ENCODE measurements at regions not wholly inside any gene's neighbourhood (a gene's known extent, or its start where the extent isn't known, plus 50 kb on each side); places are given as distances from the start of the nearest gene placed in this dataset.
"Not testable (repeated sequence)": the region's sequence is repeated elsewhere in the genome, so short reads cannot be mapped to it uniquely, and the experiment has no call there.

DNA sequence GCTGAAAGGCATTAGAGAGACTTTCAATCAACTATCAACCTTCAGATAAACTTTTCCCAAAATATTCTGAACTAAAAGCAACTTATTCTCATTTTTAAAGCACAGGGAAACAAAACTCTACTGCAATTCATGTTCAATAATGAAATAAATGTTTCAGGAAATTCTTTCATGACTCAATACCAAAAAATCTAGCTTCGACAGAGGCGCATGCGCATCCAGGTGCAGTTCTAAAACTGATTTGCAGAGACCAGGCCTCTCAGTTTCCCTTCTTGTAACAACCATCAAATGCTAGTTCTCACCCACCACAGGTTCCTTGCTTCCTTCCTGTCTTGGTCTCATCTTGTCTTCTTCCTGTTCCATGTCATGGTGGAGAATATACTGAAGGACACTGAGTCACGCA lies 55.3 kb upstream of the NRBF2 start:
- no peak for ATAC-seq

DNA sequence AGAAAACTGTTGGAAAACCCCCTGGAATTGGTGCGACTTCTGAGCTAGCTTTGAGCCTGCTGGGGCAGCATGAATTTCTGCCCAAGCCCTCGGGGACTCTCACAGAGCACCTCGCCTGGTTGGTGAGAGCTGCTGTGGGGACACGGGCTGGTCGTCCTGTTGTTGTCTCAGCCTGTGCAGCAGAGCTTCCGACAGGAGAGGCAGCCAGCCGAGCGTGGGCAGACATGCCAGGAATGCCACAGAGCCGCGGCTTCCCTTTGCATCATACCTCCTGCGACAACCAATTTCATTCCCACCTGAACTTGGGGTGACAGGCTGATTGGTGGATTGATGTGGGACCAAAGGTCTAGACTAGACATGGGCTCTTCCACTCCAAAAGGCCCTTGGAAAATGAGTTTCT lies 60.2 kb upstream of the NRBF2 start:
- no peak for ATAC-seq

DNA sequence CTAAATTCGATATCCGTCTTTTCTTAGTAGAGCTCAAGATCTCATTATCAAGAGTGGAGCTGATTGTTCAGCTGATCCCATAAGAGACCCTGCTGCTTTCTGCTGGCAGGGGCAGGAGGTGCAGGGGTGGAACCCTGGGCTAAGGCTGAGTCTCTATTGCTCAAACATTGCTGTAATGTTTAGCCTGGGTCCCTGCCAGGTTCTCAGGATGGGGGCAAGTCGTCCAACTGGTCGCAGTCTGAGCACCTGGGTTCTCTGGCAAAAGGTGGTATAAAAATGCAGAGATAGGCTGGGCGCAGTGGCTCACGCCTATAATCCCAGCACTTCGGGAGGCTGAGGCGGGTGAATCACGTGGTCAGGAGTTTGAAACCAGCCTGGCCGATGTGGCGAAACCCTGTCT lies 62.0 kb upstream of the NRBF2 start:
- no peak for ATAC-seq

DNA sequence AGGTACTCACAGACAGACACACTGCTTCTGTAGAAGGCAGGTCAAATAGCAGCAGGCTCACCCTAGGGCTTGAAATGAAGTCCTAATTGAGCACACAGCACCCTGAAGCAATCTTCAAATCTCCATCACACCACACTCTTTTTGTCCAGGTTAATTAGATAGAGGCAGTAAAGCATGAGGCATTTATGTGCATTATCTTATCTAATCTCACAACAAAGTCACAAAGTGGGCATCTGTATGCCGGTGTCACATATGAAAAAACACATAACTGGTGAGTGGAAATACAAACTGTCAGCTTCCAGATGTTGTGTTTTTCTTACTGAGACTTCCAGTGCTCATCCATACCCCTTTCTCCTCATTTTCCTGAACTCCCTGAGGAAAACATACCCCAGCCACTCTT lies 63.8 kb upstream of the NRBF2 start:
- no peak for ATAC-seq

DNA sequence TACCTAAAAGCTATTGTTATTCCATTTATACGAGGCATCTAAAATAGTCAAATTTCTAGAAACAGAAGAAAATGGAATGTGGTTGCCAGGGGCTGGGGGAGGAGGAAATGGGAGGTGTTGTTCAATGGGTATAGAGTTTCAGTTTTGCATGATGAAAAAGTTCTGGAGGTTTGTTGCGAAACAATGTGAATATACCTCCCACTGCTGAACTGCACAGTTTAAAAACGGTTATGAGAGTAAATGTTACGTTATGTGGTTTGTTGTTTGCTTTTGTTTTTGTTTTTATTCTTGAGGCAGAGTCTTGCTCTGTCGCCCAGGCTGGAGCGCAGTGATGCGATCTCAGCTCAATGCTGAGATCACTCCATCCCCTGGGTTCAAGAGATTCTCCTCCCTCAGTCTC lies 64.9 kb upstream of the NRBF2 start:
- peak in 1 of 2 donors; percentile 24 for ATAC-seq

DNA sequence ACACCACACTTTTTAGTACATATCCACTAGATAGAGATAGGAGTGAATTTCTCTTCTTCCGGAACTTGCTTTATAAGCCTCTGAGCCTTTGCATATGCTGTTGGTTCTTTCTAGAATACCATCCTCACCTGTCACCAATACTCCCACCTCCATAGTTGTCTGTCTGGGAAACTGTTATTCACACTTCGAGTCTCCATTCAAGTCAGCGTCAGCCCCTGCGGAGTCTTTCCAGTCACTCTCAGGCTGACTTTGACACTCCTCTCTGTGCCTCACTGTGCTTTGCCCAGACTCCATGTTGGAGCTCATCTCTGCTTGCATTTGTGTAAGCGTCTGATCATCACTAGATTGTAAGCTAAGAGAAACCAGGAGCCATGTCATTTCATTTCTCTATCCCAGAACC lies 66.5 kb upstream of the NRBF2 start:
- no peak for ATAC-seq

DNA sequence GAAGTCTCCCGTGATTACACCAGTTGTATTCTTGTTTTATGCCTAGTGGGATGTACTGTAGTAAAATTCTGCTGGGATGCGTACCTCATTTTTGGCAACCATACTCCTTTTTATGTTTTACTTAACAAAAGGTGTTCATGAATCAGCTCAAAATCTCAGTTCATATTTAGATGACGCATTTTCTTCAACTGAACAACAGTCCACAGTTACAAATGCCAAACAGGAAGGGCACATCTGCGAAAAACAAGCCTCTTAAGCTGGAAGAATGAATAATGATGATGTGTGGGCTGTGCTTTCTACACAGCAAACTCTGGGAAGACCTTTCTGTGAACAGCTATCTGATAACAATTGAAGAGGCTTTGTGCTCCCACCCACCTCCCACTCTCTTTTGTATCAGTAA lies 68.4 kb upstream of the NRBF2 start:
- no peak for ATAC-seq

DNA sequence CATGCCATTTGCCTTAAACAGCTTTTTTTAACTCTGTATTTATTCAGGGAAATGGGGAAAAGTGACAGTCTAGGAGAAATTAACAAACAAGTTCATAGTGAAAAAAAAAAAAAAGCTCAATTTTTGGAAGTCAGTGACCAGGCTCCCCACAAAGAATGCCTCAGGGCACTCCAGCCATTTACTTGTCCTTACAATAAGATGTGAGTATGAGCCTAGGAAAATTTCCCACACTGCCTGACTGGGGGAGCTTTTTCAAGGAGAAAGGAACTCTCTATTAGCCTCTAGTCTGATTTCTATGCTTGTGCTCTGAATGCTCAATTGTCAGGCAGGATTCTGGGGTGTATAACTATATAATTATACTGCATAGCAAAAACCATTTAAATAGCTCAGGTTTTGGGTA lies 74.9 kb upstream of the NRBF2 start:
- no peak for ATAC-seq

DNA sequence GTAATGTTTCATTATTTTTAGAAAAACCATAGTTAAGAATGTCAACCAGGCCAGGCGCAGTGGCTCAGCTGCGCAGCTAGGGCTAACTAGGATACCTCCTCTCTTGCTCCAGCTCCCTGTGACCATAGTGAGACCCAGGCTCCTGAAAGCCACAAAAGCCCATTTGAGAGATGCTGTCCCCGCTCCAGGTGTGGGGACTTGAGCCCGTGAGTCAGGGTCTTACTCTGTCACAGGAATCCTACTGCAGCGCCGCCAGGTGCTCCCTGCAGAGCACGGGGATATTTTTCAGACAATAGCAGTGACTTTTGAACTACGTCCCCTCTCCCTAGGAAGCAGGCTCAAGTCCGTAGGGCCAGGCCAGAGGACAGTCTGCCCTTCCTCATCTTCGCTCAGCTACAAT lies 75.6 kb upstream of the NRBF2 start:
- no peak for ATAC-seq

DNA sequence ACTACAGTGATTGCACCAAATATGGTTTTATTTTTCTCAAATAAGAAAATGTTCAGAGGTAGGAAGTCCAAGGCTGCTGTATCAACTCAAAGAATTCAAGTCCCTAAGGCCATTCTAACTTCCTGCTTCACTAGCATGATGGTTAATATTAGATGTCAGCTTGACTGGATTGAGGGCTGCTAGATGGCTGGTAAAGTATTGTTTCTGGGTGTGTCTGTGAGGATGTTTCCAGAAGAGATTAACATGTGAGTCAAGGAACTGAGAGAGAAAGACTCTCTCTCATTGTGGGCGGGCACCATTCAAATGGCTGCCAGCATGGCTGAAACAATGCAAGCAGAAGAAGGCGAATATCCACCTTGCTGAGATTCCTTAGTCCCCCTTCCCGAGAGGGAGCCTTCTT lies 77.4 kb upstream of the NRBF2 start:
- ATAC-seq: no peak

DNA sequence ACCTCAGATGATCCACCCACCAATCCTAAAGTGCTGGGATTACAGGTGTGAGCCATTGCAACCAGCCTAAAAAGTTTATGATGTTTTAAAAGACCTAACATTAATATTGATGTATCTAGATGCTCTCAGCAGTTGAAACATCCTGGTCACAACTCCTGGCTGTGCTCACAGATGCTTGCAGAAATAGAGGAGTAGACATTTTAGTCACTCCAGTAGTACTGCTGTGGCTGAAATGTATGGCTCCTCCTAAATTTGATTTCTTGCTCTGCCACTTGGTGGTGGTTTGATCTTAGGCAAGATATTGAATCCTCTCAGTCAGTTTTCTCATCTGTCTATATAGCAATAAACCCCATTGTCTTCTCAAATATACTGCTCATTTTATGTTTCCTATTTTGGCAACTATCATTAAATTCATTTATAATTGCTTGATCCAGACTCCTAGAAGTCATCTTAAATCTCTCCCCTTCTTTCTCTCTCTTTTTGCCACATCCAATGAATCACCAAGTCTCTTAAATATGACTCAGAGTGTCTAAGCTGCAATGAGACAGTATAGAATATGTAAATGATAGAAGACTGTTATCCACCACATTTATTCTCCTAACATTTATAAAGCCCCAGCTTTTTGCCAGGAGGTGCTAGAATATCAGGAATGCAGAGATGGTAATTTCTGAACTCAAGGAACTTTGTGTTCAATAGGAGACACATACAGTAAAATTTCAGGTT lies 78.1 kb upstream of the NRBF2 start:
- ATAC-seq: peak in 1 of 2 donors; percentile 48

DNA sequence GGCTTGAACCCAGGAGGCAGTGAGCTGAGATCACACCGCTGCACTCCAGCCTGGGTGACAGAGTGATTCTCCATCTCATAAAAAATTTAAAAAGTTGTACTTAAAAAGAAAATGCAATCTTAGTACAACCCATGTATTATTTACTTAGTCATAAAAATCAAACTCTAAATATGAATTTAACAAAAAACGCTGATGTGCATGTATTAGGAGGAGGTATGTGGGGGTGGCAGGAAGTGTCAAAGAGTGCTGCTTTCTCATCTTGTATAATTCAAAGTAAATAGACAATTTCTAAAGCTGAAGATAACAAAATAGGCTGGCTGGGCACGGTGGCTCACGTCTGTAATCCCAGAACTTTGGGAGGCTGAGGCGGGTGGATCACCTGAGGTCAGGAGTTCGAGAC lies 81.0 kb upstream of the NRBF2 start:
- no peak for ATAC-seq

DNA sequence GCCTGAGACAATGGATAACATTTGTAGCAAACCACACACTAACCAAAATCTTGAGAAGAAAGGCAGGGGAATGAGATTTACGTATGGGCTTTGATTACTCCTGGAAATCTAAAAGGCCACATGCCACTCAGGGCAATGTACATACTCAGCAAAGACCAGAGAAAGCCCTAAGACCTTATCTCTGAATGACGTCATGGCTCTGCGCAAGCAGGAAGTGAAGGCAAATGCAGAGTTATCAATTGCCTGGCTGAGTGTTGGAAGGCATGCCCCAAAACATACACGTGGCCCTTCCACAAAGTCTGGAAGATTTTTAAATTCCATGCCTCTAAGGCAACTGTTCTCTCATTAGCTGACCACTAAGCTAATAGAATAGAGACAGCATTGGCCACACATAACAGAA lies 90.9 kb upstream of the NRBF2 start:
- no peak for ATAC-seq

DNA sequence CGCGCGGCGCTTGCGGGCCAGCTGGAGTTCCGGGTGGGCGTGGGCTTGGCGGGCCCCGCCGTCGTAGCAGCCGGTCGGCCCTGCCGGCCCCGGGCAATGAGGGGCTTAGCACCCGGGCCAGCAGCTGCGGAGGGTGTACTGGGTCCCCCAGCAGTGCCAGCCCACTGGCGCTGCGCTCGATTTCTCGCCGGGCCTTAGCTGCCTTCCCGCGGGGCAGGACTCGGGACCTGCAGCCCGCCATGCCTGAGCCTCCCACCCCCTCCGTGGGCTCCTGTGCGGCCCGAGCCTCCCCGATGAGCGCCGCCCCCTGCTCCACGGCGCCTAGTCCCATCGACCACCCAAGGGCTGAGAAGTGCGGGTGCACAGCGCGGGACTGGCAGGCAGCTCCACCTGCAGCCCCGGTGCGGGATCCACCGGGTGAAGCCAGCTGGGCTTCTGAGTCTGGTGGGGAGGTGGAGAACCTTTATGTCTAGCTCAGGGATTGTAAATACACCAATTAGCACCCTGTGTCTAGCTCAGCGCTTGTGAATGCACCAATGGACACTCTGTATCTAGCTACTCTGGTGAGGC lies 99.4 kb upstream of the NRBF2 start:
- ATAC-seq: not testable (repeated sequence)

DNA sequence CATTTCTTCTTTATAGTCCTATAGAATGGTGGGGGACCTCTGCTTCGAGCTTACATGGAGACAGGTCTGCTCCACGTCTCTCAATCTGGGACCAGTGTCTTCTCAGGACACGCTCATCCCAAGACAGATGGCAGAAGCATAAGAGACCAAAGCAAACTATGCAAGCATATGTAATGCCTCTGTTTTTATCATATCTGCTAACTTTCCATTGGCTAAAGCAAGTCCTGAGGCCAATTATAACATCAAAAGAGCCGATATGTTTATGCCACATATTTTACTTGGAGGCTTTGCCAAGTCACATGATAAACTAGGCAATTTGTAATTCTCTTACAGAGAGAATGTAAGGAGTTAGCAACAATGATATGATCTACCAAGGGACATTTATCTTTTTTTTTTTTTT lies 102.6 kb upstream of the NRBF2 start:
- no peak for ATAC-seq

DNA sequence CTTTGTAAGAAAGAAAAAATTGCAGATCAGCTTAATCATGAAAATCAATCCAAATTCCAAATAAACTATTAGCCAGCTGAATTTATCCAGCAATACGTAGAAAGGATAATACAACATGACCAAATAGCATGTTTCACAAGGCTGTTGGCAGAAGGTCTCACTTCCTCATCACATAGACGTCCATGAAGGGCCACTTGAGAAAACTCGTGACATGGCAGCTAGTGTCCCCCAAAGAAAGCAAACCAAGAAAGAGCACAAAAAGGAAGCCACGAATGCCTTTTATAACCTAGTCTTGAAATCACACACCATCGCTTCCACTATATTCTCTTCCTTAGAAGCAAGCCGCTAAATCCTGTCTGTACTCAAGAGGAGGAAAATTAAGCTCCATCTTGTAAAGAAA lies 105.6 kb upstream of the NRBF2 start:
- ATAC-seq: no peak

DNA sequence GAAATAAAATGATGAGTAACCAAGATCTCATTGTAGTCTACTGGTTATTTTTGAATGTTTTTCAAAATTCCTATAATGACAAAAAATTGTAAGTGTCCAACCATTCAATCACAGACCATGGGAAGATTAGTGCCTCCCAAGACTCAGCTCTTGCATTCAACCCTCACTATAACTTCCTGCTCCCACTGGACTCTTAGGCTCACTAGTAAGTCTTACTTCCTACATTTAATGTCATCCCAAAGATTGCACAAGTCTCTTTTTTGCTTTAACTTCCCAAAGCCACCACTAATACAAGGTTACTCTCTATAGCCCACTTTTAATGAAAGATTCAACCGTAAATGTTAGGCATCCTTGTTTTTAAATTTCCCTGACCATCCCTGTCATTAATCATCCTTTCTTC lies 111.9 kb upstream of the NRBF2 start:
- ATAC-seq: no peak

DNA sequence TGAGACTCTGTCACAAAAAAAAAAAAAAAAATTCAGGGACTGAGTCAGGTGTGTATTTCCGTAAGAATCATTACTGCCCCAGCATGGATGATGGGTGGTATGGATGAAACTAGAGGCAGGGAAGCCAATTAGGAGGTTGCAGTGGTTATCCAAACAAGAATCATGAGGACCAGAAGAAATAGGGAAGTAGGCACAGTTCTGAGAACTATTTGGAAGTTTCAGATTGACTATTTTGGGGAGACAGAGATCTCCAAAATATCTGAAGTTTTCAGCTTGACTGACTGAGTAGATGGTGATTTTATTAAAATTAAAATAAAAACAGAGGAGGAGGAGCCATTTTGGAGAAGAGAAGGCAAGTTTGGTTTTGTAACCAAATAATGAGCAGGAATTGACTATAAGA lies 119.4 kb upstream of the NRBF2 start:
- no peak for ATAC-seq

DNA sequence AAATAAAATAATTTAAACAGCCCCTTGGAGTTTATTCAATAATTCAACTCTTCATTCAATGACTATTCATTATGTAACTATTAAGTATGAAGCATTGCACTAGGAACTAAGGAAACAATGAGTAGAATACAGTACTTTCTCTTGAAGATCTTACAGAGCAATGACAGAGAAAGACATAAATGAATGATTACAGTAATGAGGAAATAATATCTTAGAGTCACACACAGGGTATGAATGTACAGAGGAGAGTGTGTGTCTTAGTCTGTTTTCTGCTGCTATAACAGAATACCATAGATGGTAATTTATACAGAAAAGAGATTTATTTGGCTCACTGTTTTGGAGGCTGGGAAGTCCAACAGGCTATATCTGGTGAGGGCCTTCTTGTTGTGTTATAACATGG lies 120.5 kb upstream of the NRBF2 start:
- ATAC-seq: peak in 1 of 2 donors; percentile 27

DNA sequence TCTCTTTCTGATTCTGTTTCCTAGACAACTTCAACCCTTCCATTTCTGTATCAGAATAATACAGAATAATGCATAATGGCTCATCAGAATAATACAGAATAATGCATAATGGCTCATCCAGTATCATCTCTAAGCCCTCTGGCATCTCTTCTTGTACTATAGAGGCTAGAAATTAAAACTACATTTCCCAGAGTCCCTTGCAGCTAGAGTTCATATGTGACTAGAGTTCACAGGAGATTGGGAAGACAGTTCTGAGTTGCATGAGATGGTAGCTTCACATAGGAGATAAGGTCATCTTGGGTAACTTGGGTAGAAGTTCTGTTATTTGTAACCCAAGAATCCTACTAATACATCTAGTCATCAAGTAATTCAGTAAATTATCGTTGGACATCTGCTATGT lies 122.9 kb upstream of the NRBF2 start:
- ATAC-seq: no peak

DNA sequence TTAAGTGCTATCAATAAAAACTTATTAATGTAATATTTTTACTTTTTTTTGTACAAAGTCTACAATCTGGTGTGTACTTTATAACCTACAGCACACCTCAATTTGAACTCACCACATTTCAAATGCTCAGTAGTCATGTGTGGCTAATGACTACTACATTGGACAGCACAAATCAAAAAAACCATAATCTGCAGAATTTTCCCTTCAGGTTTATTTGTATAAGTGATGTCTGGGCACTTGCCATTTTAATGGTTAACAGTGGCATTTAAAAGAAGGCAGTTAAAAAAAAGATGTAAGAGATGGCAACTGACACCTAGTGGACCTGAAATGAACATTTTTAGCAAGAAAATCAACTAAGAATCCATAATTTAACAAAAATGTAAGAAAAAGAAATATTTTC lies 124.6 kb upstream of the NRBF2 start:
- ATAC-seq: no peak

DNA sequence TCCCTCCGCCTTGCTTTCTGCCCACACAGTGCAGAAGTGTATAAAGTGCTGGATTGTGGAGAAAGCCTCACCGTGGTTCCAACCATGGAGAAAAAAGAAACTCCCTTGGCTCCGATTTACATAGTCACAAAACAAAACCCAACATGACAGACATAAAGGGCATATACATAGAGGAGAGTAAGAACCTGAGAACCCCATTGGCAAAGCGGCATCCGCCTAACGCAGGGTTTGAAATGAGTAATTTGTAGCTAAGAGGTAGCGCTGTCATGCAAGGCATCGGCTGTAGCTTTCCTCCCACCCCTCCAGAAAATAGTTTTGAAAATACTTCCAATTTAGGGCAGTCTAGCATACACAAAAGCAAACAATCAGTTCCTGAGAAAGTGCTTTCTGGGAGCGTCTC lies 126.0 kb upstream of the NRBF2 start:
- ATAC-seq: peak in 1 of 2 donors; percentile 30

DNA sequence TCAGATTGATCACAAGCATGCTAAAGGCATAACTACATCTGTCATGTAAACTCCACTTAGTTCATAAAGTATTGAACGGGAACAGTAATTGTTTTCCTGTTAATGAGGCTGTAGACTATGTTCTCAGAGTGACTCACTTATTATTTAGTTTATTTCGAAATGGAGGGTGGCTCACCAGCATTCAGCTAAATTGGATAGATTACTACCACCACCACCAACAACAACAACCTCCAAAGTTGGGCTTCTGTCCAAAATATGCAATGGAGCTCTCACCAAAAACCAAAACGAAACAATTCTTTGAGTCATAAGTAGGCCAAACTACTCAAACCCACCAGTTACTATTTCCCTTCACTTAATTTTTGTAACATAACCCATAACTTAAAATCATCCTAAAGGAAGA lies 127.9 kb upstream of the NRBF2 start:
- no peak for ATAC-seq

DNA sequence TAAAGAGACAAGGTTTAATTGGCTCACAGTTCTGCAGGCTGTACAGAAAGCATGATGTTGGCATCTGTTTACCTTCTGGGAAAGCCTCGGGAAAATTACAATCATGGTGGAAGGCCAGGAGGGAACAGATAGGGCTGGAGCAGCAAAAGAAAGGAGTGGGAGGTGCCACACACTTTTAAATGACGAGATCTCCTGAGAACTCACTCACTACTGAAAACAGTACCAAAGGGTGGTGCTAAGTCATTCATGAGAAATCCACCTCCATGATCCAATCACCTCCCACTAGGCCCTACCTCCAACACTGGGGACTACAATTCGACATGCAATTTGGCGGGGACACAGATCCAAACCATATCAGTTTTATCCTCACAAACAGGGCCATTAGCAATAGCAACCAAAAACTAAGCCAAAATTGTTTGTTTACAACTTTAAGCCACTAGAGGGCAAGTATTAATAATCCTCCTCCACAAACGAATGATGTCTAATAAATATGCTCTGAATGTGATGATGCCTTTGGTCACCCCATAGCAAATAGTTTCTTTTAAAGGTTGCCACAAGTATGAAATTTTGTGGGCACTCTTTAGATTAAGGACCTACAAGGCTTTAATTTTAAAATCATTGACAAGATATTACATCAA lies 129.2 kb upstream of the NRBF2 start:
- no peak for ATAC-seq

DNA sequence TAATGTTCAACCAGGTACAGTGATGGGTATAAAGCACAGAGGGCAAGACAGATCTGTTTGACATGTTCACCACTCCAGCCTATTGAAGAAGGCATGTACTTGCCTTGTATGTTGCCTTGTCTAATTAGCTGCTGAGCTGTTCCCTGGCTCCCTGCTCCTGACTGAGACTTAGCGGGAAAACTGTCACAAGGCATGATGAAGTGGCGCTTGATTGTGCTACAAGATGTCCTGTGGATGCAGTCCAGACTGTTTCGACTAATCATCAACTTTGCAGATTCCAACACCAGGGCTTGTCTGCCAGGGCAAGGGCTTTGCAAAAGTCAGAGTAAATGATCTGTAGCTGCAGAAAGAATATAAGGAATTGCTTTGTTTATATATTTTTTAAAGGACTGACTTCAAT lies 136.2 kb upstream of the NRBF2 start:
- ATAC-seq: no peak

All from activated CD4-positive, CD25-positive, alpha-beta regulatory T cell treated with anti-CD3 and anti-CD28 coated beads, Interleukin-2, amount 50 U/mL, for 24 hours (primary cell).